Keratinocyte (primary cell): ENCODE measurements at regions not wholly inside any gene's neighbourhood (a gene's known extent, or its start where the extent isn't known, plus 50 kb on each side); places are given as distances from the start of the nearest gene placed in this dataset.

Experiments used
- DNase-seq: peaks from one replicate; pipeline ENCODE4 v3.0.0-alpha.2; 2011; ENCODE audit warnings: low read depth, missing footprints, low spot score
- FAIRE-seq: peaks from 2 replicates; lab custom pipeline; 2011; peaks lifted over from hg19 to GRCh38; lab: Jason Lieb, UNC
- H2AFZ ChIP-seq: 2 replicates; pipeline ENCODE4 v1.6.0; 2012; ENCODE audit warnings: low read length, control low read depth, inconsistent platforms; ENCODE audit not compliant: control insufficient read depth
- H3K27ac ChIP-seq: 2 replicates; pipeline ENCODE4 v1.5.1; 2011; ENCODE audit warnings: low read length; ENCODE audit not compliant: control insufficient read depth, insufficient read depth
- H3K27me3 ChIP-seq: 3 replicates; pipeline ENCODE4 v1.6.0; 2011; ENCODE audit warnings: low read length; ENCODE audit not compliant: control insufficient read depth, insufficient read depth; ENCODE audit errors: extremely low read depth
- H3K36me3 ChIP-seq, 2 experiments: 2 replicates in 1 of 2; 3 replicates in 1 of 2; pipeline ENCODE4 v1.5.1; 2011; ENCODE audit warnings: low read length in 2 of 2, mild to moderate bottlenecking in 1 of 2; ENCODE audit not compliant: control insufficient read depth in 2 of 2, insufficient read depth in 2 of 2; ENCODE audit errors: extremely low read depth in 1 of 2
- H3K4me1 ChIP-seq: 3 replicates; pipeline ENCODE4 v1.5.1; 2011; ENCODE audit warnings: low read length; ENCODE audit not compliant: control insufficient read depth, insufficient read depth; ENCODE audit errors: extremely low read depth
- H3K4me2 ChIP-seq: 3 replicates; pipeline ENCODE4 v1.6.0; 2011; ENCODE audit warnings: low read depth, low read length; ENCODE audit not compliant: control insufficient read depth, insufficient read depth; ENCODE audit errors: extremely low read depth
- H3K4me3 ChIP-seq, 3 experiments: fragments of 200-600 bp in 1 of 3; sonication (generic) in 1 of 3; 2 replicates in 2 of 3; 3 replicates in 1 of 3; pipeline ENCODE4 v1.5.1; 2011 to 2016; ENCODE audit warnings: low read length in 3 of 3, mild to moderate bottlenecking in 3 of 3, control low read depth in 2 of 3, inconsistent platforms in 1 of 3, low read depth in 1 of 3, mixed read lengths in 1 of 3, mixed run types in 1 of 3, moderate library complexity in 1 of 3; ENCODE audit not compliant: control insufficient read depth in 2 of 3, insufficient read depth in 2 of 3; ENCODE audit errors: extremely low read depth in 1 of 3
- H3K79me2 ChIP-seq: 2 replicates; pipeline ENCODE4 v1.6.0; 2012; ENCODE audit warnings: low read length; ENCODE audit not compliant: control insufficient read depth, insufficient read depth
- H3K9ac ChIP-seq: 3 replicates; pipeline ENCODE4 v1.6.0; 2011; ENCODE audit warnings: low read length; ENCODE audit not compliant: control insufficient read depth, insufficient read depth; ENCODE audit errors: extremely low read depth
- H3K9me1 ChIP-seq: 3 replicates; pipeline ENCODE4 v1.6.0; 2011; ENCODE audit warnings: low read length; ENCODE audit not compliant: control insufficient read depth, insufficient read depth; ENCODE audit errors: extremely low read depth
- H3K9me3 ChIP-seq: 2 replicates; pipeline ENCODE4 v1.5.1; 2012; ENCODE audit warnings: low read depth, low read length; ENCODE audit not compliant: control insufficient read depth
- H4K20me1 ChIP-seq: 3 replicates; pipeline ENCODE4 v1.6.0; 2011; ENCODE audit warnings: low read length; ENCODE audit not compliant: control insufficient read depth, insufficient read depth; ENCODE audit errors: extremely low read depth
- EZH2 ChIP-seq: IDR thresholded peaks from one replicate; pipeline ENCODE4 v1.6.1; 2012; ENCODE audit warnings: inconsistent platforms, mild to moderate bottlenecking, low read length, moderate library complexity
- dilution Hi-C: fragments of 300-500 bp; cut with MboI; formaldehyde crosslinking; loops from one replicate; pipeline ENCODE4 v1.7.0; 2020; ENCODE audit warnings: low sequenced_read_pairs; ENCODE audit not compliant: extremely low pct_ligation_motif_present
- TF ChIP-seq, protein P1 (sequence below), 3 experiments: IDR thresholded peaks in 1 of 3; conservative IDR thresholded peaks in 1 of 3; optimal IDR thresholded peaks in 1 of 3; 2 replicates in 2 of 3; 3 replicates in 1 of 3; pipeline versions ENCODE3 to v1.5.1; 2011; ENCODE audit warnings: low read length in 3 of 3, mild to moderate bottlenecking in 3 of 3, moderate library complexity in 2 of 3, control low read depth in 1 of 3, inconsistent platforms in 1 of 3; ENCODE audit not compliant: insufficient read depth in 2 of 3; ENCODE audit errors: extremely low read depth in 1 of 3

DNA sequence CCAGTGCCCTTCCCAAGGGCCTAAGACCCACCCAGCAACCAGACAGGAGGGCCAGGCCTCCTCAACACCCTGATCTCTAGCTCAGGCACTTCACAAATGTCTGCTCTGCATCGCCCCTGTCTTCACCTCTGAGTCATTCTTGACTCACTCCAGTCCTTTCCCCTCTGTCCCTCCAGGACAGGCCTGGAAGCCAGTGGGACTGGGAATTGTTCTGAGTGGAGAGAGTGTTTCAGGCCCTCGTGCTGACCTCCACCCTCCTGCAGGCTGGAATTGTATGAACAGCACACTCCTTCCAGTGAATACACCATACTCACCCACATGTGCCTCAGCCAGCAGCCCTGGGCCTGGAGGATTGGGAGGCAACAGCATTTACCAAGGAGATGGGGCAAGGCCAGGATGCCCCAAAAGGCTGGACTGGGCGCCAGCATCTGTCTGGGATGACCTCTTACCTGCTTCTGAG, 304.2 kb downstream of the CYP26B1 start:
- no peak for DNase-seq
- H3K4me3 ChIP-seq = no peak overlapping the region

DNA sequence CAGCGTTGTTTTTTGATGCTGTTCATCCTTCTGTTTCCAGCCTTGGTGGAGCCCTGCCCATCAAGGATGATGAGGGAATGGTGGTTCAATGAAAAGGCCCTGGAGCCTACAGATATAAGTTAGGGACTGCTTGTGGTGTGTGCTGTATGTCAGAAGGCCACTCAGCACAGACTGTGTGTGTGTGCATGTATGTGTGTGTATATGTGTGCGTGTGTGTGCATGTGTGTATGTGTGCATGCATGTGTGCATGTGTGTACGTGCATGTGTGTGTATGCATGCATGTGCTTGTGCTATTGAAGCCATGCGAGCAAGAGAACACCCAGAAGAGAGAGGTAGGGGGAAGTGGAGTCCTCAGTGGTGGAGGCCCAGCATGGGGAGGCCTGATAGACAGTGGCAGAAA, 304.9 kb downstream of the CYP26B1 start:
- Histone ChIP-seq H3K9ac (no peak overlapping the region), H4K20me1 (peaks cover 2% of the 10 kb centered on the region), H3K36me3 (no peaks in the 10 kb centered on the region), H3K9me3 (no peaks in the 10 kb centered on the region), H3K27ac (no peak overlapping the region), H3K79me2 (no peaks in the 10 kb centered on the region), H3K4me1 (no peaks in the 10 kb centered on the region), H2AFZ (no peak overlapping the region), H3K4me3 (no peak overlapping the region), H3K27me3 (peaks cover 13% of the 10 kb centered on the region), H3K4me2 (no peak overlapping the region), H3K9me1 (no peaks in the 10 kb centered on the region)
- FAIRE-seq (no peak), DNase-seq (no peak)
- dilution Hi-C loops = no loop called here
- no peak for TF ChIP-seq EZH2
- TF ChIP-seq, protein P1, sequence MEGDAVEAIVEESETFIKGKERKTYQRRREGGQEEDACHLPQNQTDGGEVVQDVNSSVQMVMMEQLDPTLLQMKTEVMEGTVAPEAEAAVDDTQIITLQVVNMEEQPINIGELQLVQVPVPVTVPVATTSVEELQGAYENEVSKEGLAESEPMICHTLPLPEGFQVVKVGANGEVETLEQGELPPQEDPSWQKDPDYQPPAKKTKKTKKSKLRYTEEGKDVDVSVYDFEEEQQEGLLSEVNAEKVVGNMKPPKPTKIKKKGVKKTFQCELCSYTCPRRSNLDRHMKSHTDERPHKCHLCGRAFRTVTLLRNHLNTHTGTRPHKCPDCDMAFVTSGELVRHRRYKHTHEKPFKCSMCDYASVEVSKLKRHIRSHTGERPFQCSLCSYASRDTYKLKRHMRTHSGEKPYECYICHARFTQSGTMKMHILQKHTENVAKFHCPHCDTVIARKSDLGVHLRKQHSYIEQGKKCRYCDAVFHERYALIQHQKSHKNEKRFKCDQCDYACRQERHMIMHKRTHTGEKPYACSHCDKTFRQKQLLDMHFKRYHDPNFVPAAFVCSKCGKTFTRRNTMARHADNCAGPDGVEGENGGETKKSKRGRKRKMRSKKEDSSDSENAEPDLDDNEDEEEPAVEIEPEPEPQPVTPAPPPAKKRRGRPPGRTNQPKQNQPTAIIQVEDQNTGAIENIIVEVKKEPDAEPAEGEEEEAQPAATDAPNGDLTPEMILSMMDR (optimal IDR thresholded peaks at IDR 0.05 in 1 of 3, IDR thresholded peaks at IDR 0.05 in 1 of 3, conservative IDR thresholded peaks at IDR 0.05 in 1 of 3; ENCODE audit: extremely low read depth in 1 of 3, insufficient read depth in 2 of 3, low read length in 3 of 3) = no peak

More for the DNA sequence above, 304.2 kb downstream of the CYP26B1 start:
- H3K4me2 ChIP-seq = no peak overlapping the region
- H2AFZ ChIP-seq = no peak overlapping the region
- peaks cover 2% of the 10 kb centered on the region for H4K20me1 ChIP-seq
- H3K27me3 ChIP-seq = peaks cover 13% of the 10 kb centered on the region
- no peak overlapping the region for H3K9ac ChIP-seq
- no peak for FAIRE-seq
- TF ChIP-seq, protein P1 (optimal IDR thresholded peaks at IDR 0.05 in 1 of 3, IDR thresholded peaks at IDR 0.05 in 1 of 3, conservative IDR thresholded peaks at IDR 0.05 in 1 of 3; ENCODE audit: extremely low read depth in 1 of 3, insufficient read depth in 2 of 3, low read length in 3 of 3) = no peak
- TF ChIP-seq EZH2 = no peak
- H3K9me3 ChIP-seq = no peaks in the 10 kb centered on the region
- H3K79me2 ChIP-seq = no peaks in the 10 kb centered on the region
- dilution Hi-C loops = no loop called here
- H3K36me3 ChIP-seq = no peaks in the 10 kb centered on the region
- H3K9me1 ChIP-seq = no peaks in the 10 kb centered on the region
- no peak overlapping the region for H3K27ac ChIP-seq
- no peaks in the 10 kb centered on the region for H3K4me1 ChIP-seq
